ENCODE measurements at regions not wholly inside any gene's neighbourhood (a gene's known extent, or its start where the extent isn't known, plus 50 kb on each side); places are given as distances from the start of the nearest gene placed in this dataset.

GRCh38 chr20:11059659-11060058 lies 385.9 kb upstream of the JAG1 start:
- Mint-ChIP-seq H3K27ac (no peak overlapping the region), H3K9me3 (peaks cover 3% of the 10 kb centered on the region), H3K36me3 (no peaks in the 10 kb centered on the region), H3K4me3 (no peak overlapping the region), H3K4me1 (peaks cover 12% of the 10 kb centered on the region), H3K27me3 (ENCODE audit: insufficient read depth, low read depth) (peaks cover 7% of the 10 kb centered on the region)
- H3K36me3 ChIP-seq: no peaks in the 10 kb centered on the region
- H3K4me3 ChIP-seq: no peak overlapping the region
- H3K27me3 ChIP-seq: no peaks in the 10 kb centered on the region
- DNase-seq (ENCODE audit: low spot score): no peak
- H3K9ac ChIP-seq: no peak overlapping the region
- no peak overlapping the region for H3K27ac ChIP-seq
- no peaks in the 10 kb centered on the region for H3F3A ChIP-seq (ENCODE audit: low read depth)
- H3K4me1 ChIP-seq: peaks cover 7% of the 10 kb centered on the region
- H3K9me3 ChIP-seq (ENCODE audit: low read depth): no peaks in the 10 kb centered on the region
- H2AFZ ChIP-seq (replicated peaks): no peak overlapping the region
- H4K20me1 ChIP-seq (ENCODE audit: low read depth): no peaks in the 10 kb centered on the region
- no peak overlapping the region for H3K4me2 ChIP-seq
- no peaks in the 10 kb centered on the region for H3K79me2 ChIP-seq (ENCODE audit: low read depth)
- TF ChIP-seq CTCF (IDR thresholded peaks at IDR 0.05): no peak

- no peak for DNase-seq (ENCODE audit: low spot score)
- Histone ChIP-seq H3K4me2 (no peak overlapping the region), H3F3A (ENCODE audit: low read depth) (no peaks in the 10 kb centered on the region), H3K9ac (no peak overlapping the region), H3K36me3 (no peaks in the 10 kb centered on the region), H3K27me3 (no peaks in the 10 kb centered on the region), H2AFZ (replicated peaks) (no peak overlapping the region), H3K79me2 (ENCODE audit: low read depth) (no peaks in the 10 kb centered on the region), H3K4me3 (no peak overlapping the region), H3K4me1 (peaks cover 7% of the 10 kb centered on the region), H3K9me3 (ENCODE audit: low read depth) (no peaks in the 10 kb centered on the region), H4K20me1 (ENCODE audit: low read depth) (no peaks in the 10 kb centered on the region), H3K27ac (no peak overlapping the region)
- peaks cover 3% of the 10 kb centered on the region for H3K9me3 Mint-ChIP-seq
- TF ChIP-seq EZH2phosphoT487 (IDR thresholded peaks at IDR 0.05) (no peak), EZH2 (IDR thresholded peaks at IDR 0.05) (no peak)
- no peak overlapping the region for H3K4me3 Mint-ChIP-seq
- H3K27me3 Mint-ChIP-seq (ENCODE audit: insufficient read depth, low read depth): peaks cover 1% of the 10 kb centered on the region
- no peak overlapping the region for H3K27ac Mint-ChIP-seq
- peaks cover 5% of the 10 kb centered on the region for H3K4me1 Mint-ChIP-seq
- no peaks in the 10 kb centered on the region for H3K36me3 Mint-ChIP-seq
Measured at GRCh38 chr20:11060423-11061185, 386.8 kb upstream of the JAG1 start.

- TF ChIP-seq CTCF (IDR thresholded peaks at IDR 0.05) (no peak), EZH2 (IDR thresholded peaks at IDR 0.05) (no peak)
- Histone ChIP-seq H3K9ac (no peak overlapping the region), H3K27ac (no peak overlapping the region), H3K4me2 (no peak overlapping the region), H2AFZ (replicated peaks) (no peak overlapping the region), H3K36me3 (no peaks in the 10 kb centered on the region), H3K79me2 (ENCODE audit: low read depth) (no peaks in the 10 kb centered on the region), H3K4me1 (peaks cover 7% of the 10 kb centered on the region), H3K27me3 (no peaks in the 10 kb centered on the region), H3F3A (ENCODE audit: low read depth) (no peaks in the 10 kb centered on the region), H3K4me3 (no peak overlapping the region), H3K9me3 (ENCODE audit: low read depth) (no peaks in the 10 kb centered on the region), H4K20me1 (ENCODE audit: low read depth) (no peaks in the 10 kb centered on the region)
- no peaks in the 10 kb centered on the region for H3K9me3 Mint-ChIP-seq
- H3K27ac Mint-ChIP-seq: no peak overlapping the region
- H3K4me3 Mint-ChIP-seq: no peak overlapping the region
- DNase-seq (ENCODE audit: low spot score): no peak
- no peaks in the 10 kb centered on the region for H3K36me3 Mint-ChIP-seq
- no peaks in the 10 kb centered on the region for H3K27me3 Mint-ChIP-seq (ENCODE audit: insufficient read depth, low read depth)
- peaks cover 5% of the 10 kb centered on the region for H3K4me1 Mint-ChIP-seq
Measured at GRCh38 chr20:11063444-11063843, 389.6 kb upstream of the JAG1 start.

GRCh38 chr20:11064946-11065345 lies 391.1 kb upstream of the JAG1 start:
- no peaks in the 10 kb centered on the region for H3K79me2 ChIP-seq (ENCODE audit: low read depth)
- peaks cover 5% of the 10 kb centered on the region for H3K4me1 Mint-ChIP-seq

More at GRCh38 chr20:11064946-11065345, 391.1 kb upstream of the JAG1 start:
- Histone ChIP-seq H3K4me2 (no peak overlapping the region), H3K36me3 (no peaks in the 10 kb centered on the region), H2AFZ (replicated peaks) (no peak overlapping the region), H3K4me3 (no peak overlapping the region), H3K9ac (no peak overlapping the region), H3K4me1 (peaks cover 7% of the 10 kb centered on the region), H3F3A (ENCODE audit: low read depth) (no peaks in the 10 kb centered on the region), H4K20me1 (ENCODE audit: low read depth) (no peaks in the 10 kb centered on the region), H3K9me3 (ENCODE audit: low read depth) (no peaks in the 10 kb centered on the region), H3K27me3 (no peaks in the 10 kb centered on the region), H3K27ac (no peak overlapping the region)
- no peak for TF ChIP-seq CTCF (IDR thresholded peaks at IDR 0.05)
- no peak for TF ChIP-seq EZH2phosphoT487 (IDR thresholded peaks at IDR 0.05)
- TF ChIP-seq EZH2 (IDR thresholded peaks at IDR 0.05): no peak
- no peak for DNase-seq (ENCODE audit: low spot score)
- Mint-ChIP-seq H3K4me3 (no peak overlapping the region), H3K27me3 (ENCODE audit: insufficient read depth, low read depth) (no peaks in the 10 kb centered on the region), H3K27ac (no peak overlapping the region), H3K9me3 (no peaks in the 10 kb centered on the region), H3K36me3 (no peaks in the 10 kb centered on the region)
